ENCODE measurements at regions not wholly inside any gene's neighbourhood (a gene's known extent, or its start where the extent isn't known, plus 50 kb on each side); places are given as distances from the start of the nearest gene placed in this dataset.

DNA sequence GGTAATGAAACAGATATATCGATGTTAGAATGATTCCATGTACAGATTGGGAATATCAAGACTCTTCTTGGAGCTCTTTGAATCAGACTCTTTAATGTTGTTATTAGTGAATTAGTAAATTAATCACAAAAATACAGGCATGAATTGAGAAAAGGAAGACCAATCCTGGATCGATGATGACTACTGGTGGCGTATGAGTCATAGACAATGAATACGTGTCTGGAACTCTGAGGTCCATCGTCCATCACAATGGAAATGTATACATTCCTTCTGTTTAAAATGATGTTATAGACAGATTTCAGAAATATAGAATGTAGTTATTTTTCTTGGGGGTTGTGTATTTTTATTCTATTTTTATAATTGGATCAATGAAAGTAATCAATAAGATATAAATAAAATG is 80.2 kb upstream of the RTL1 start (continued):
- no peak for TF ChIP-seq FOXJ3 (CRISPR knock-in tag; IDR thresholded peaks at IDR 0.05)
- no peak for TF ChIP-seq ZBTB33 (IDR thresholded peaks at IDR 0.05; ENCODE audit: borderline replicate concordance, low read depth)
- TF ChIP-seq FOXM1 (IDR thresholded peaks at IDR 0.05; ENCODE audit: low read depth), result no peak
- TF ChIP-seq NRF1 (IDR thresholded peaks at IDR 0.05; ENCODE audit: low read depth, low read length), result no peak
- TF ChIP-seq YY1 (IDR thresholded peaks at IDR 0.05; ENCODE audit: low read depth), result no peak
- TF ChIP-seq PBX3 (IDR thresholded peaks at IDR 0.05), result no peak

GRCh38 chr14:100988011-100988410 is 84.5 kb upstream of the RTL1 start:
- Histone ChIP-seq H3K4me3 (ENCODE audit: low read depth in 2 of 2, low read length in 1 of 2) (no peak overlapping the region), H3K4me2 (no peak overlapping the region), H3F3A (replicated peaks; ENCODE audit: insufficient read depth) (peaks cover 2% of the 10 kb centered on the region), H3K4me1 (ENCODE audit: control insufficient read depth in 1 of 2, insufficient read depth in 2 of 2, low read depth in 1 of 2, low read length in 1 of 2) (no peaks in the 10 kb centered on the region), H3K79me2 (ENCODE audit: insufficient read depth) (no peaks in the 10 kb centered on the region), H3K36me3 (replicated peaks in 1 of 2; ENCODE audit: control insufficient read depth in 1 of 2, insufficient read depth in 2 of 2, low read length in 1 of 2) (no peaks in the 10 kb centered on the region), H2AFZ (ENCODE audit: low read depth) (no peak overlapping the region), H3K9ac (no peak overlapping the region), H4K20me1 (ENCODE audit: insufficient read depth) (no peaks in the 10 kb centered on the region), H3K27ac (ENCODE audit: low read depth in 2 of 2, low read length in 1 of 2) (no peak overlapping the region), H3K9me2 (no peaks in the 10 kb centered on the region), H3K9me3 (no peaks in the 10 kb centered on the region), H3K27me3 (ENCODE audit: insufficient read depth) (no peaks in the 10 kb centered on the region)
- 36% methylated on average over 1 of the region's 1 CpG for WGBS (ENCODE audit: low lambda C conversion rate)
- CTCF ChIA-PET, result no interaction called here
- POLR2A ChIA-PET, result no interaction called here
- no peak for TF ChIP-seq CHD2 (IDR thresholded peaks at IDR 0.05; ENCODE audit: low read length, partially characterized antibody)
- no peak for TF ChIP-seq RFX5 (IDR thresholded peaks at IDR 0.05; ENCODE audit: low read length)
- no peak for TF ChIP-seq TCF12 (IDR thresholded peaks at IDR 0.05)
- TF ChIP-seq REST (IDR thresholded peaks at IDR 0.05; ENCODE audit: low read depth, low read length), result no peak
- TF ChIP-seq GABPA (IDR thresholded peaks at IDR 0.05; ENCODE audit: low read depth), result no peak
- TF ChIP-seq FOXJ3 (CRISPR knock-in tag; IDR thresholded peaks at IDR 0.05), result no peak
- no peak for TF ChIP-seq GATA2 (CRISPR knock-in tag; IDR thresholded peaks at IDR 0.05)
- TF ChIP-seq FOSL2 (IDR thresholded peaks at IDR 0.05; ENCODE audit: borderline replicate concordance, low read depth), result no peak
- TF ChIP-seq EZH2phosphoT487 (IDR thresholded peaks at IDR 0.05; ENCODE audit: borderline replicate concordance, low read depth), result no peak
- no peak for TF ChIP-seq USF1 (IDR thresholded peaks at IDR 0.05; ENCODE audit: borderline replicate concordance, low read depth)
- no peak for TF ChIP-seq USF2 (IDR thresholded peaks at IDR 0.05; ENCODE audit: borderline replicate concordance, low read depth, low read length)
- TF ChIP-seq ELF1 (IDR thresholded peaks at IDR 0.05), result no peak
- no peak for TF ChIP-seq SIN3A (IDR thresholded peaks at IDR 0.05; ENCODE audit: borderline replicate concordance, low read depth, low read length)
- no peak for TF ChIP-seq SMC3 (IDR thresholded peaks at IDR 0.05; ENCODE audit: low read depth, low read length)
- TF ChIP-seq MAX (IDR thresholded peaks at IDR 0.05; ENCODE audit: low read depth), result no peak
- no peak for TF ChIP-seq FOXM1 (IDR thresholded peaks at IDR 0.05; ENCODE audit: low read depth)
- no peak for DNase-seq

Measured in SK-N-SH (cell line).